ENCODE measurements at regions not wholly inside any gene's neighbourhood (a gene's known extent, or its start where the extent isn't known, plus 50 kb on each side); places are given as distances from the start of the nearest gene placed in this dataset.

DNA sequence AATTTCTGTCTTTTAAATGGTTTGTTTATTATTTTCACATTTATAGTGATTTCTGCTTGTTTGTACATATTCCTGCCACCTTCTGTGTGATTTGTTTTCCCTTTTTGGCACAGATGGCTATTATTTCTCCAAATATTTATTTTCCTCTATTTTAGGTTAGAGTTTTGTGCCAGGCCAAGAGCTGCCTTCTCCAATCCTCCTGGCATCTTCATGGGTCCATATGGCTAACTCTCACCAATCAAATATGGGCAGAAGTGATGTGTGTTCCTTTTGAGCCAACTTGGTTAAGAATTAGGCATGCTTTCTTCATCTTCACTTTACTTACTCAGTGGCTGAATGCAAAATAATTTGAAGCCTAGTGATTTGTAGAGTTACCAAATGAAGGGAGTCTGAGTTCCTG is 697.1 kb upstream of the CELF4 start:
- no peaks in the 10 kb centered on the region for H3K4me1 Mint-ChIP-seq
- Histone ChIP-seq H3K27me3 (ENCODE audit: insufficient read depth) (no peaks in the 10 kb centered on the region), H3F3A (replicated peaks; ENCODE audit: low read depth) (no peaks in the 10 kb centered on the region), H3K4me2 (no peak overlapping the region), H3K4me3 (no peak overlapping the region), H2AFZ (no peak overlapping the region), H3K36me3 (ENCODE audit: insufficient read depth) (no peaks in the 10 kb centered on the region), H3K4me1 (ENCODE audit: insufficient read depth) (no peaks in the 10 kb centered on the region), H4K20me1 (replicated peaks; ENCODE audit: insufficient read depth) (no peaks in the 10 kb centered on the region), H3K27ac (ENCODE audit: low read depth) (no peak overlapping the region), H3K79me2 (replicated peaks; ENCODE audit: insufficient read depth) (no peaks in the 10 kb centered on the region), H3K9me2 (ENCODE audit: insufficient read depth) (0 out of 2 replicates have a peak, but pooled peaks cover 4% of the 10 kb centered on the region)
- H3K27me3 Mint-ChIP-seq (ENCODE audit: insufficient read depth, low read depth, poor library complexity) = no peaks in the 10 kb centered on the region
- no peak overlapping the region for H3K27ac Mint-ChIP-seq
- DNase-seq (ENCODE audit: low spot score) (no peak), ATAC-seq (no peak)
- no peak overlapping the region for H3K4me3 Mint-ChIP-seq
- no peaks in the 10 kb centered on the region for H3K9me3 Mint-ChIP-seq
- TF ChIP-seq REST (IDR thresholded peaks at IDR 0.05; ENCODE audit: unreplicated experiment) (no peak), ZNF462 (CRISPR knock-in tag; IDR thresholded peaks at IDR 0.05) (no peak), ETS1 (IDR thresholded peaks at IDR 0.05) (no peak), NANOG (IDR thresholded peaks at IDR 0.05; ENCODE audit: borderline replicate concordance) (no peak), ZNF114 (CRISPR knock-in tag; IDR thresholded peaks at IDR 0.05) (no peak)
- H3K36me3 Mint-ChIP-seq (ENCODE audit: low read depth) = no peaks in the 10 kb centered on the region

All from GM23338 (cell line).